GM19035 (cell line): ENCODE measurements at regions not wholly inside any gene's neighbourhood (a gene's known extent, or its start where the extent isn't known, plus 50 kb on each side); places are given as distances from the start of the nearest gene placed in this dataset.

Experiments used
- ATAC-seq: cut with Tn5 transposase; IDR thresholded peaks from one replicate; pipeline ENCODE4 v1.9.1; 2021; ENCODE audit not compliant: unreplicated experiment

GRCh38 chr10:2951235-2951835, 116.0 kb upstream of the PFKP start:
- no peak for ATAC-seq

GRCh38 chr10:2950546-2950945, 116.8 kb upstream of the PFKP start:
- ATAC-seq, result no peak

GRCh38 chr10:2949948-2950354, 117.4 kb upstream of the PFKP start:
- peak; percentile 58 for ATAC-seq

GRCh38 chr10:2949221-2949947, 118.0 kb upstream of the PFKP start:
- no peak for ATAC-seq

- ATAC-seq, result peak; percentile 77
These were observed 119.1 kb upstream of the PFKP start for GRCh38 chr10:2948127-2948854.

GRCh38 chr10:2944788-2945187, 122.6 kb upstream of the PFKP start:
- ATAC-seq, result no peak

- ATAC-seq, result no peak
These were observed 123.3 kb upstream of the PFKP start for GRCh38 chr10:2943932-2944614.

- no peak for ATAC-seq
These were observed 124.4 kb upstream of the PFKP start for GRCh38 chr10:2942938-2943337.

- no peak for ATAC-seq
These were observed 128.5 kb upstream of the PFKP start for GRCh38 chr10:2938869-2939268.

- no peak for ATAC-seq
These were observed 130.5 kb upstream of the PFKP start for GRCh38 chr10:2936816-2937215.

- ATAC-seq, result no peak
These were observed 131.5 kb upstream of the PFKP start for GRCh38 chr10:2935647-2936386.

GRCh38 chr10:2933924-2934323, 133.4 kb upstream of the PFKP start:
- no peak for ATAC-seq

GRCh38 chr10:2933519-2933918, 133.8 kb upstream of the PFKP start:
- no peak for ATAC-seq

GRCh38 chr10:2933071-2933470, 134.3 kb upstream of the PFKP start:
- no peak for ATAC-seq

GRCh38 chr10:2929480-2930258, 137.7 kb upstream of the PFKP start:
- no peak for ATAC-seq

GRCh38 chr10:2927958-2928840, 139.1 kb upstream of the PFKP start:
- peak; percentile 84 for ATAC-seq

GRCh38 chr10:2926918-2927660, 140.3 kb upstream of the PFKP start:
- no peak for ATAC-seq

- no peak for ATAC-seq
These were observed 141.7 kb upstream of the PFKP start for GRCh38 chr10:2925631-2926030.
